Activated CD4-positive, alpha-beta T cell treated with anti-CD3 and anti-CD28 coated beads, Interleukin-2, Interleukin-4, amounts not matched to agents 100 ng/mL and 50 ng/mL, durations not matched to agents 16 hours and 8 hours (primary cell): ENCODE measurements at regions not wholly inside any gene's neighbourhood (a gene's known extent, or its start where the extent isn't known, plus 50 kb on each side); places are given as distances from the start of the nearest gene placed in this dataset.
"Not testable (repeated sequence)": the region's sequence is repeated elsewhere in the genome, so short reads cannot be mapped to it uniquely, and the experiment has no call there.

Experiments used
- DNase-seq: peaks from one replicate; pipeline ENCODE4 v3.0.0-alpha.2; 2020; ENCODE audit warnings: low spot score

DNA sequence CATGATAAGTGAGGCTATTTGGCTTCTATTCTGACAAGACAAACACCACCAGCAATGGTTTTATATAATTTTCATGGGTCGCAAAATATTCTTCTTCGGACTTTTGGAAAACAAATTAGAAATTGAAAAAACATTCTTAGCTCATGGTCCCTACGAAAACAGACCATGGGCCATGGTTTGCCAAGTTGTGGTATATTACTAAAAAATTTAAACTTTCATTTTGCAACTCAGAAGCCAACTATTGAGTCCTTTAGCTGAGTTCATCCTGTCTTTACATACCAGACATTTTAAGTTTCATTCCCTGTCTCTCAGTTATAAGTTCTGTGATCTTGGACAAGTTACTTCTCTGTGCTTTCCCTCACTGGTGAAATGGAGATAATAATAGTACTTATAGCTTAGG, 198.1 kb downstream of the CSNK1G3 start:
- DNase-seq, result no peak

DNA sequence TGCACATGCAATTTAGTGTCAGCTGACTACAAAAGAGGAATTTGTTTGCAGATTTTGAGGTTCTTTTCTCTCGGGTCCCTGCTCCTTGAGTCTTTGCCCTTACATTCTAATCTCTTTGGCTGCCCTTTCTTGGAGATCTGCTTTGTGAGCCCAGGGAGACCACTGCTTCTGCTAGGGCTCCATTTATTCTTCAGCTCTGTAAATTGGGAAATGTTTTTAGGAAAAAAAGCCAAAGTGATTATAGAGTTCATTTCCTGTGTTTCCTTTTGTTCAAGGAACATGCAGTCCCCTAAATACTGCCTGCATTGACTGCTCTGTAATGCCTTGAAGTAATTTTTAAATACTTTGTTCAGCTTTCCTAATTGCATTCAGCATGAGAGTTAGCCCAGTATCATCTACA, 197.4 kb downstream of the CSNK1G3 start:
- no peak for DNase-seq

GRCh38 chr5:123708074-123708806, 196.3 kb downstream of the CSNK1G3 start:
- DNase-seq, result no peak

GRCh38 chr5:123706531-123706930, 194.6 kb downstream of the CSNK1G3 start:
- no peak for DNase-seq

DNA sequence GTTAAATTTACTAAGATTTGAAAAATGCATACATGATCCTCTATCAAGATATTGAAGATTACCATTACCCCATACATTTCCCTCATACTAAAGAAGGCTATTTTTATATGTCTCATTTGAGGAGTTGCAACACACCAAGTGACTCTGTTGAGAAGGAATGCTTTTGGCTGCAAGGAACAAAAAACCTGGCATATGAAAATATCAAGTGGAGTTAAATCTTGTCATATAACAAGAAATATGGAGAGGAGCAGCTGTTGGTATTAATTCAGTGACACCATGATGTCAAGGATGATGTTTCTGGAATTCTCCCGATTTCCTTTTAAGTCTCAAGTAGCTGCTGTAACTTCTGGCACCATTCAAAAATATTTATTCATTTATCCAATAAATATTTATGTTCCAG, 193.8 kb downstream of the CSNK1G3 start:
- no peak for DNase-seq

DNA sequence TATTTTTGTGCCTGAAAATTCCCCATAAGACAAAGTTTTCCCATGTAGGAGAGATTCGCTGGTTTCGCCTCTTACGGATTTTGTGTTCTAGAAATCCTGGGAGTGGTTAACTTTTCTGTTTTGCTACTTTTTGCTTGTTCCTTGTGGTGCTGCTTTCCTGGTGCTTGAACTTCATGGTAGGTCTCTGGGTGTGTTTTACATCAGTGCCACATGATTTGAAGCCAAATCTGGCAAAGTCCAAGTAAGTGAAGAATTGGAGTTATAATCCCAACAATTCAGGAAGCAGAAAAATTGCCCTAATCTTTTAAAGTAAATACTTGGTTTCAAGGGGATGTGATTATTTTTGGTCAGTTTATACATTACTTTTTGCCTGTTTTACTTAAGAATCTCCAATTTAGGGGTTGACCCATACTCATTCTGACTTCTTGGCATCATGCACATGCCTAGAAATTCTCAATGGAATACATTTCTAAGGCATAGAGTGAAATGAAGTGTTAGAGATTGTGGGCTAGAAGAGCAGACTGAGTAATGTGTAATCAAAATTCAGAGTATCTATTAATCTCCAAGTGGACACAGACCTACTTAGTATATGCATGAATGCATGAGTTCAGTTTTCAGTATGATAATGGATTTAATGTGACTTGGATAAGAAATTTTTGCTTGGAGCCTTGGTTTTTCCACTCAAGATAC, 189.7 kb downstream of the CSNK1G3 start:
- no peak for DNase-seq

GRCh38 chr5:123700624-123701287, 188.8 kb downstream of the CSNK1G3 start:
- DNase-seq, result no peak

- no peak for DNase-seq
These were observed 187.6 kb downstream of the CSNK1G3 start for GRCh38 chr5:123699571-123699970.

DNA sequence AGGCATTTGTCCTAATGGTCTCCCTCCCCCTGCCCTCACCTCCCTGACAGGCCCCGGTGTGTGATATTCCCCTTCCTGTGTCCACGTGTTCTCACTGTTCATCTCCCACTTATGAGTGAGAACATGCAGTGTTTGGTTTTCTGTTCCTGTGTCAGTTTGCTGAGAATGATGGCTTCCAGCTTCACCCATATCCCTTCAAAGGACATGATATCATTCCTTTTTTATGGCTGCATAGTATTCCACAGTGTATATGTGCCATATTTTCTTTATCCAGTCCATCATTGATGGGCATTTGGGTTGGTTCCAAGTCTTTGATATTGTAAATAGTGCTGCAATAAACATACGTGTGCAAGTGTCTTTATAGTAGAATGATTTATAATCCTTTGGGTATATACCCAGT, 187.0 kb downstream of the CSNK1G3 start:
- DNase-seq, result not testable (repeated sequence)

GRCh38 chr5:123696921-123697341, 185.0 kb downstream of the CSNK1G3 start:
- DNase-seq, result no peak

DNA sequence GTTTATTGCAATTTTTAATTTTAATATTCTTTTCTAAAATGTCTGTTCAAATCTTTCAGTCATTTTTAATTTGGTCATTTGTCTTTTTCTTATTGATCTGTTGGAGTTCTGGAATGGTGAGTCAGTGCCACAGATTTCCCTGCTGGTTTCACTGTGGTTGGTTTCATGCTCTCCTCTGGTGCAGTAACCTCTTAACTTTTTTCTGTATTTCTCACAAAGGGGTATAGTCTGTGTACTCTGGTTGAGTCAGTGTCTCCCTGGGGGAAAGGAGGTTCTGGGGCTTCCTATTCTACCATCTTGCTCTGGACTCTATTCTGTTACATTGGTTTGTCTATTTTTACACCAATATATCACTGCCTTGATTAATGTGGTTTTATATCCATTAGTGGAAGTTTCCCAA, 178.8 kb downstream of the CSNK1G3 start:
- no peak for DNase-seq

DNA sequence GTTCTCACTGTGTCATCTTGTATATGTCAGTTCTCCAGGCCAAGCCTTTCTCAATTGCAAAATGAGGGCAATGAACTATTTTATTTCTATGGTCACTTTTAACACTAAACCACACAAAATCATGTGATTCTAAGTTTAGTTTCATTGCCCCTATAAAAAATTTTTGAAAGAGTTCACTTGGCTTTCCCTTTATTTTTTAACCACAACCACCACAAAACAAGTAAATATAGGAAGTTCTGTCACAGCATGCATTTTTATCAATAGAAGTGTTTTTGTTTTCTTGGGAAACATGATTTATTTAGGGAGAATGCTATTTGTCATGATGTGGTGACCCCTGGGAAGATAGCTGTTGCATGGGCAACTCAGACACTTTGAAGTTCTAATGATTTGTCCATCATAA, 169.1 kb downstream of the CSNK1G3 start:
- no peak for DNase-seq

DNA sequence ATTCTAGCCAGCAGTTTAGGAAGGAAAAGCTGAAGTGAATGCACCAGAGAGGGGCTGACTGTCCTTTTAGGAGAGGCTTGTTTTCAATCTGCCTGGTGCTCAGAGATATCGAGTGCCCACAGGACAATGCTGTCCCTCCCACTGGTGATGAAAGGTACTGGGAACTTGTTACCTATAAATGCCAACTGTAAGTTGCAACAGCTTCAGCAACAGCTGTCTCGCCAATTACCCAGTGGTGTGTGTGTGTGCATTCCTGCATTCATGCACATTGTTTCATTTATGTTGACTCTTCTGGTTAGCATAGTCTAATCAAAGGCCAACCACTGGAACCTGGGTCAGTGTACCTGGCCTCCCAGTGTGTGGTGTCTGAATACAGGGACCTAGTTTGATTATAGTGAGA, 161.1 kb downstream of the CSNK1G3 start:
- no peak for DNase-seq

- no peak for DNase-seq
These were observed 159.9 kb downstream of the CSNK1G3 start for GRCh38 chr5:123671711-123672456.

DNA sequence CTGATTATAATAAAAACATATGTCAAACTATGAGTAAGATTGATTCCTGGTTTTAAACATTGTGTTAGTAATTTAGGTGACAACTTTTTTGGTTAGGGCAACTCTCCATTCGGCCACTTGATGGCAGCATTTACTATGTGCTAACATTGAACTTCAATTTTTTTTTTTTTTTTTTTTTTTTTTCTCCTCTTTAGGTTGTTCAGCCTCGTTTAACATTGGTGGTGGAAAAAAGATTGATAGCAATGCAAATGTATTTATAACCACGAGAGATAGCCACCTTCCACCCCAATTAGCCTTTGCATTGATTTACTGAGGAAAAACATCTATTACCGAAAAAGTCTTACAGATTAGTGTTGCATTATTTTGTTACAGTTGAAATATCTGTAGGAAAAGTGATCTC, 159.1 kb downstream of the CSNK1G3 start:
- peak; percentile 47 for DNase-seq
